Lung (tissue), 11 donors: ENCODE measurements at regions not wholly inside any gene's neighbourhood (a gene's known extent, or its start where the extent isn't known, plus 50 kb on each side); places are given as distances from the start of the nearest gene placed in this dataset.

Source experiments
- ATAC-seq: fragments of 200-7000 bp; cut with Tn5 transposase; one replicate; pipeline ENCODE4 v1.9.1; 2020; ENCODE audit warnings: moderate number of reproducible peaks; ENCODE audit not compliant: insufficient read depth, low FRiP score
- DNase-seq, 3 donors: peaks; one replicate each; pipeline ENCODE4 v3.0.0-alpha.2; 2013 to 2017
- H3K27ac ChIP-seq, 2 donors: one replicate each; pipeline ENCODE4 v1.5.1; 2013; ENCODE audit warnings: mild to moderate bottlenecking in 2 of 2, moderate library complexity in 2 of 2, control low read depth in 1 of 2, inconsistent platforms in 1 of 2, low read depth in 1 of 2, low read length in 1 of 2
- H3K27me3 ChIP-seq, 3 donors: one replicate each; pipeline ENCODE4 v1.5.1; 2013; ENCODE audit warnings: low read length in 2 of 3; ENCODE audit not compliant: control insufficient read depth in 3 of 3, insufficient read depth in 3 of 3
- H3K36me3 ChIP-seq, 4 donors: one replicate each; pipeline ENCODE4 v1.5.1; 2013; ENCODE audit warnings: low read length in 4 of 4, mild to moderate bottlenecking in 1 of 4, moderate library complexity in 1 of 4; ENCODE audit not compliant: control insufficient read depth in 4 of 4, insufficient read depth in 4 of 4
- H3K4me1 ChIP-seq, 5 donors: one replicate each; pipeline ENCODE4 v1.5.1; 2013; ENCODE audit warnings: low read length in 5 of 5, mild to moderate bottlenecking in 2 of 5, moderate library complexity in 1 of 5; ENCODE audit not compliant: control insufficient read depth in 5 of 5, insufficient read depth in 5 of 5
- H3K4me3 ChIP-seq: one replicate; pipeline ENCODE4 v1.5.1; 2013; ENCODE audit warnings: mild to moderate bottlenecking, control low read depth, moderate library complexity
- H3K9ac ChIP-seq, 2 donors: one replicate each; pipeline ENCODE4 v1.5.1; 2013; ENCODE audit warnings: low read length in 2 of 2, control low read depth in 1 of 2; ENCODE audit not compliant: insufficient read depth in 1 of 2
- H3K9me3 ChIP-seq, 4 donors: one replicate each; pipeline ENCODE4 v1.5.1; 2013; ENCODE audit warnings: low read length in 3 of 4, mild to moderate bottlenecking in 1 of 4, moderate library complexity in 1 of 4; ENCODE audit not compliant: control insufficient read depth in 4 of 4, insufficient read depth in 3 of 4
- CTCF ChIP-seq: IDR thresholded peaks from 2 replicates; pipeline ENCODE4 v1.5.1; 2012; ENCODE audit warnings: mild to moderate bottlenecking; ENCODE audit errors: control extremely low read depth, extremely low read depth
- WGBS, 2 donors: extraction: QIAGEN DNeasy Blood & Tissue Kit; methylation state at CpG; one replicate each; pipeline ENCODE4 v1.1.7; 2013; 5-methylcytosine and 5-hydroxymethylcytosine counted together
- donor health status: control.
- donor health status: control.
- donor health status: Bipolar disorder and iron deficiency.
- donor health status: healthy.
- donor health status: DM: yes; HTN: yes; CAD: no.

GRCh38 chr3:115396801-115397200 lies 226.5 kb upstream of the GAP43 start:
- H3K36me3 ChIP-seq, result no peaks in the 10 kb centered on the region
- ATAC-seq, result no peak
- no peaks in the 10 kb centered on the region for H3K27me3 ChIP-seq

GRCh38 chr3:115397433-115397832 lies 225.9 kb upstream of the GAP43 start:
- Histone ChIP-seq H3K4me1 (no peaks in the 10 kb centered on the region), H3K4me3 (no peak overlapping the region), H3K27ac (no peak overlapping the region), H3K9ac (no peak overlapping the region), H3K27me3 (no peaks in the 10 kb centered on the region), H3K36me3 (no peaks in the 10 kb centered on the region), H3K9me3 (no peaks in the 10 kb centered on the region)
- DNase-seq (no peak), ATAC-seq (no peak)
- TF ChIP-seq CTCF, result no peak
- WGBS, 2 donors, result 86 to 97% methylated on average over 1 of the region's 1 CpG

More at GRCh38 chr3:115396801-115397200, 226.5 kb upstream of the GAP43 start:
- Histone ChIP-seq H3K9me3 (no peaks in the 10 kb centered on the region), H3K4me3 (no peak overlapping the region), H3K9ac (no peak overlapping the region), H3K4me1 (no peaks in the 10 kb centered on the region), H3K27ac (no peak overlapping the region)
- 95 to 97% methylated on average over 1 of the region's 1 CpG for WGBS, 2 donors
- no peak for DNase-seq
- TF ChIP-seq CTCF, result no peak

GRCh38 chr3:115398506-115398905 lies 224.8 kb upstream of the GAP43 start:
- Histone ChIP-seq H3K9me3 (no peaks in the 10 kb centered on the region), H3K27ac (no peak overlapping the region), H3K36me3 (no peaks in the 10 kb centered on the region), H3K4me3 (no peak overlapping the region), H3K27me3 (no peaks in the 10 kb centered on the region), H3K4me1 (no peaks in the 10 kb centered on the region), H3K9ac (no peak overlapping the region)
- ATAC-seq, result no peak
- DNase-seq, result no peak
- WGBS, 2 donors, result 94% methylated on average over 3 of the region's 3 CpGs
- no peak for TF ChIP-seq CTCF

GRCh38 chr3:115399750-115400149 lies 223.6 kb upstream of the GAP43 start:
- Histone ChIP-seq H3K4me1 (no peaks in the 10 kb centered on the region), H3K4me3 (no peak overlapping the region), H3K36me3 (no peaks in the 10 kb centered on the region), H3K27me3 (no peaks in the 10 kb centered on the region), H3K9ac (no peak overlapping the region), H3K27ac (no peak overlapping the region), H3K9me3 (no peaks in the 10 kb centered on the region)
- no peak for TF ChIP-seq CTCF
- ATAC-seq (no peak), DNase-seq (no peak)
- WGBS, 2 donors, result 92% methylated on average over 4 of the region's 4 CpGs
